8988T (cell line): ENCODE measurements at regions not wholly inside any gene's neighbourhood (a gene's known extent, or its start where the extent isn't known, plus 50 kb on each side); places are given as distances from the start of the nearest gene placed in this dataset.

Experiments used
- DNase-seq: peaks from one replicate; pipeline ENCODE4 v3.0.0; 2011

- no peak for DNase-seq
Measured at GRCh38 chr1:239739919-239740318, 351.8 kb upstream of the FMN2 start.

- DNase-seq = no peak
Measured at GRCh38 chr1:239742416-239743109, 349.1 kb upstream of the FMN2 start.

DNA sequence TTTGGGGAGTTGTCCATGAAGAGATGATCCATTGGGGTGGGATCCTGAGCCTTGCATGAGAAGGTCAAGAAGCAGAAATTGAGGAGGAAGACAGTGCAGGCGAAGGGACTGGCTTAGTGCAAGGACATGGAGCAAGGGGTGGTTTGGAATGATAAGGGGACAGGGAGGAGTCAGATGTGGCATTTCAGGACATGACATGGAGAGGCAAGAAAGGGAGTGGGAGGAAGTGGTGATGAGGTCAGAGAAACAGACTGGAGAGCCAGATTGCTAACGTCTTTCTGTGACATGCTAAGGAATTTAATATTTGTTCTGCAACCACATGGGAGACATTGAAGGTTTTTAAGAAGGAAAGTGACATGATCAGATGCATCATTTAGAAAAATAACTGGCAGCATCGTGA, 346.8 kb upstream of the FMN2 start:
- no peak for DNase-seq

DNA sequence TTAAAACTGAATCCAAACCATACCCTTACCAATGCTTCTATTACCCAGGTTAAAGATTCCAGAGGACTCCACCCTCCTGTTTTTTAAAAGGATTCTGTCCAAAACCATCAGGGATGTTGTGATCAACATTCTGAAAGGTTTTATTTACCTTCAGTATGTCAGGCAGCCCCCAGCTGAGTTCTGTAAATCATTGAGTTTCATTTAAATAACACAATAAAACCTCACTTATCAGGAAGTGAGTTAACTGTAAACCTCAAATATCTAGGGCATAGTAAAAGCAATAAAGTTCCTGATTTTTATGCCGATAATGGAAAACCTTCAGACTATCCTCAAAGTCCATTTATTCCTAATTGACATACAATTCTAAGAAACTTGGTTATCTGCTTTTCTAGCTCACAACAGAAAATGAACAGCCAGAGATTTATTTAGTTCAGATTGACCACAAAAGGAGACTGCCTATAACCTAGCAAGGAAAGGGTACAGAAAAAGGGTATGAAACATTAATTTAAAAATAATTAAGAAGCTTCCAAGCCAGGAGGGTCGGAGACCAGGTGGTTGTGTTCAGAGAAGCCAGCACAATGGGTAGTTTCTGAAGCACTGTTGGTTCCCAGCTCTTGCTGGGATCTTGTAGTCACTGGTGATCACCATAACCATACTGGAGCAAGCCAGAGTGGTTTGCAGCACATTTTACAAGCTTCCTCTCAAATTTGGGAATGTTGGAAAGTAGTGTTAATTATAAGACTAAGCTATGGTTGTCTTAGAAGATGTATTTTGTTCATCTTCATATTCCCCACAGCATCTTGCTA, 336.4 kb upstream of the FMN2 start:
- DNase-seq = no peak

- DNase-seq = no peak
Measured at GRCh38 chr1:239757716-239758115, 334.0 kb upstream of the FMN2 start.

DNA sequence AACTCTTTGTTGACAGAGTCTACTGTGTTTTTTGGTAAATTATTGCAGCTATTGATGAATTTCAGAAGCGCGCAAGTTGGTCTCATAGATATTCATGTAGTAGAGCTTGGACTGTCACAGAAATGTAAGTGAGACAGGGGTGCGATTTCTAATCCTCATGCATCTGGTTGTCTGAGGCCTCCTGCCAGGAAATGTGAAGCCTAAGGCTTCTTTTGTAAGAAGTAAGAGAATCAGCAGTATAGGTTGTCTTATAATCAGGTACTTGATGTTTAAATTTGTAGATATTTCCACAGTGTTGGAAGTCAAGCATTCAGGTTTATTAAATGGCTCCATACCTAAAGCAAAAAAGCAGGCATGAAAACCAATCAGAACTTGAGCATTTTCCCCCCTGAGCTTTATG, 332.9 kb upstream of the FMN2 start:
- no peak for DNase-seq

GRCh38 chr1:239761509-239761908, 330.2 kb upstream of the FMN2 start:
- DNase-seq = no peak

DNA sequence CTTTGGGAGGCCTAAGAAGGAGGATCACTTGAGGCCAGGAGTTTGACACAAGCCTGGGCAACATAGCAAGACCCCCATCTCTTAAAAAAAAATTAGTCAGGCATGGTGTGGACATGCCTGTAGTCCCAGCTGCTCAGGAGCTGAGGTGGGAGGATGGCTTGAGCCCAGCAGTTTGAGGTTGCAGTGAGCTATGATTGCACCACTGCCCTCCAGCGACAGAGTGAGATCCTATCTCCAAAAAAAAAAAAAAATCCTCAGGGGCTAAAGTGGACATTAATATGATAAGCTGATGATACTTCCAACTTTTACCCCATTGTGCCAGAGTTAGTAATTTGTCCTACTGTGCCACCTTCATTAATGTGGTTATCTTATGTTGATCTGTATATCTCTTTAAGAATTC, 327.8 kb upstream of the FMN2 start:
- no peak for DNase-seq

DNA sequence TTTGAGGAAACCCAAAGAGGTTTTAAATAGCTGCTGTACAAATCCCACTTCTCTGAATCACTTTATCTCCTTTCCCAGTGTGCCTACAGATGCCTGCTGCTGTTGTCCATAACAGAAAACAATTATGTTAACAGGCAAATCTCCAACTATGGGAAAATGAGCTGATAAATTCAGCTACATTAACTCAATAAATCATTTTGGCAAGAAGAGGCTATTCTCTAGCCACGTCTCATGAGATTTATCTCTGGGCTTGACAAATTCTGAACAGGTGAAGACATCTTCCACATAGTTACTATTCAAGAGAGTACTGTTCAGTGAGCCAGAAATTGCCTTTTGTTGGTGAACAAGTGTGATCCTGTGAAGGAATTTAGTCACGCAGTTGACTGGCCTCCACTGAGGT, 327.1 kb upstream of the FMN2 start:
- no peak for DNase-seq

GRCh38 chr1:239765163-239765562, 326.5 kb upstream of the FMN2 start:
- DNase-seq = no peak

GRCh38 chr1:239771550-239771949, 320.1 kb upstream of the FMN2 start:
- no peak for DNase-seq

GRCh38 chr1:239772446-239772845, 319.2 kb upstream of the FMN2 start:
- DNase-seq = no peak

DNA sequence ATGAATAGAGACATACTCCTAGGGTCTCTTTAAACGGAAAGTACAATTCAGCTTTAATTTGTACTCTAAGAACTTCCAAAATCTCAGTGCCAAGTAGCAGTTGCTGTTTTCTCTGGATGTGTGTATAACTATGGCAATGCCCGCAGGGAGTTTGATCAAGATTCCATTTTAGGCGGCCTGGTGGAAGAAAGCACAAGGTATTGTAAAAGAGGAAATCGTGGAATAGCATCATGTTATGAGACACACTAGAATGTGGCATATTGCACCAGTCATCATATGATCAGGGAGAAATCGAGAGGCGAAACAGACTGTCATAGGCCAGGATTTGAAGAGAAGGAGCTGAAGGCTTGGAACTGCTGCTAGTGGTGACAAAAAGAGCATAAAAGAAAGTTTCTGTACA, 316.2 kb upstream of the FMN2 start:
- DNase-seq = no peak

- DNase-seq = no peak
Measured at GRCh38 chr1:239778208-239778813, 313.4 kb upstream of the FMN2 start.

GRCh38 chr1:239779962-239780361, 311.7 kb upstream of the FMN2 start:
- no peak for DNase-seq

DNA sequence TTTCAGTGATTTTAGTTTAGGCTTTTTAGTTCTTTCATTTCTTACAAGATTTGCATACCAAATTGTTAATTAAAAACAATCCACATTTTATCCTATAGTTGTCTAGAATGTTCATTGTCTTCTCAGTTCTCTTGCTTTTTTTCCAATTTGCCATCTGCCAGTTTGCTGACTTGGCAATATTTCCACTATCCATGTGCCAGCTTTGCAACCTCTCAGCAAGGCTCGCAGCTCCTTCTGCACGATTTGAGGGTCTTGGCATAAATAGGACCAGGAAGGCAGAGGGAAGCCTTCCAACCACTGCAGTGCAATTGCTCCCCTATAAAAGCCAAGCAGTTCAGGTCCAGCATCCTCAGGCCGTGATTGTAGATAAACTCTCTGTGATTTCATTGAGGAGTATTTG, 306.8 kb upstream of the FMN2 start:
- no peak for DNase-seq

DNA sequence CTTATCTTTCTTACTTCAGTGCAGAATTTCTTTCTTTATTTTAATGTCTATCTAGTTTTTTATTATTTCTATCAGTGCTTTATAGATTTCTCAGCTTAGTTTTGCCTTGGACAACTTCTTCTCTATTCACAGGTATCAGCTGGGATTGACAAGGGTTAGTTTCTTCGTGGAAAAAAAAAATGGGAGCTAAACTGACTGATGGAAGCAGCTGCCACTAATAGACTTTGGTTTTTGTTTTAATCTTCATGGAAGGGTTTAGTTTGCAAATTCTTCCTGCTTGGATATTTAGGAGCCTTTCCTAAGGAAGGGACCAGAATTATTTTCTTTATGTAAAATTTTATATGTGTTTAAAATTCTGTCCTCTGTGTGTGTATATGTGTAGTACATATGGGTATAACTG, 306.1 kb upstream of the FMN2 start:
- DNase-seq = no peak

DNA sequence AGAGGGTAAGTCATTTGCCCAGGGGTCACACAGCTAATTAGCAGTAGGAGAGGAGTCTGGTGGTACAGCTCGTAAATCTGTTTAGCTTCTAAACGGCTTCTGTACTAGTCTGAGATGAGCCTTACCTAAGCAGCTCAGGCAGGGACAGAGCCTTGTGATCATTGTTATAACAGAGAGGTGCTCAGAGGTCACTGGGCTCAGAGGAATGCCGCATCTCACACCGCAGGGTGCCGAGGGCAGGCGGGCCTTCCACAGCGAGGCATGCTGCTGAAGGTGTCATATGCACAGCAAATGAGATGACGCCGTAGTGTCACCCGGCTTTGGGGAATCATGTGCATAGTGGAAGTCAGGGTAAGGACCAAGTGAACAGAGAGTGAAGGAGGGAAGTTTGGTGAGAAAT, 305.2 kb upstream of the FMN2 start:
- no peak for DNase-seq

GRCh38 chr1:239792157-239792556, 299.5 kb upstream of the FMN2 start:
- DNase-seq = no peak

DNA sequence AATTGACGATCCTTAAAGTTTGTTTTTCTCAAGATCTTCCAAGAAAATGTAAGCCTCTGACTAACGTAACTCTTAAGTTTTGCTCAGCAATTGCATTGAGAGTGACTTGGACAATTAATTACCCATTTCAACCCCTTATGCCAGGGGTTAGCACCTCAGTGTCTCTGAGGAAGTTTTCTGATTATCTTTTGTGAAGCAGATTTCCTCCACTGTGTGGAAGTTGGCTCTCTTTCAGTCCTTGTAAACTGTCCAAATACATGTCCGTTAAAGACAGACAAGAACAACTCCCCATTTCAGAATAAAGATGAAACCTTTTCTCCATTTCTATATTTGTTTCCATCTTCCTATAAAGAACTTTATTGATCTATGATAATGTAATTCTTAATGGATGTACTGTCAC, 296.4 kb upstream of the FMN2 start:
- no peak for DNase-seq

GRCh38 chr1:239799617-239800016, 292.1 kb upstream of the FMN2 start:
- DNase-seq = no peak

- DNase-seq = no peak
Measured at GRCh38 chr1:239800861-239801260, 290.8 kb upstream of the FMN2 start.

- no peak for DNase-seq
Measured at GRCh38 chr1:239802275-239802674, 289.4 kb upstream of the FMN2 start.

GRCh38 chr1:239803781-239804180, 287.9 kb upstream of the FMN2 start:
- no peak for DNase-seq
